ENCODE measurements at regions not wholly inside any gene's neighbourhood (a gene's known extent, or its start where the extent isn't known, plus 50 kb on each side); places are given as distances from the start of the nearest gene placed in this dataset.
A peak's percentile ranks its signal among the peaks of the same experiment; 100 is the strongest.

- TF ChIP-seq CTCF (IDR thresholded peaks at IDR 0.05), result no peak
- ATAC-seq (no peak), DNase-seq (no peak)
- H3K27ac ChIP-seq, result no peak overlapping the region
- WGBS, 2 donors, result 57 to 58% methylated on average over 4 of the region's 4 CpGs
- H3K9me3 ChIP-seq, result peaks cover 0 to 7% (median 0%) of the 10 kb centered on the region in 11 donors
- no peak overlapping the region for H3K4me3 ChIP-seq
- H3K27me3 ChIP-seq, result no peaks in the 10 kb centered on the region
- intact Hi-C loops (cut with DNase I), result no loop called here
- H3K36me3 ChIP-seq, result no peaks in the 10 kb centered on the region
- H3K4me1 ChIP-seq, result peaks cover 0 to 15% (median 10%) of the 10 kb centered on the region in 9 donors
Observed at GRCh38 chr11:28569106-28569505, 460.9 kb downstream of the METTL15 start.

- Histone ChIP-seq H3K36me3 (no peaks in the 10 kb centered on the region), H3K27ac (peak overlapping the region in 7 of 10 donors; percentile 2 to 69 (median 49)), H3K27me3 (no peaks in the 10 kb centered on the region), H3K9me3 (peaks cover 0 to 7% (median 0%) of the 10 kb centered on the region in 11 donors), H3K4me1 (peaks cover 0 to 15% (median 10%) of the 10 kb centered on the region in 9 donors), H3K4me3 (peak overlapping the region in 6 of 10 donors; percentile 8 to 25 (median 24))
- DNase-seq (peak; percentile 67 to 85), ATAC-seq (peak; percentile 94 to 100 (median 99))
- TF ChIP-seq CTCF (IDR thresholded peaks at IDR 0.05), result no peak
- intact Hi-C loops (cut with DNase I), result no loop called here
- 9 to 14% methylated on average over 17 of the region's 17 CpGs for WGBS, 2 donors
Observed at GRCh38 chr11:28566339-28567089, 458.3 kb downstream of the METTL15 start.

- H3K4me1 ChIP-seq, result no peaks in the 10 kb centered on the region
- H3K27me3 ChIP-seq, result no peaks in the 10 kb centered on the region
- no peak overlapping the region for H3K27ac ChIP-seq
- DNase-seq (no peak), ATAC-seq (no peak)
- intact Hi-C loops (cut with DNase I), result no loop called here
- H3K9me3 ChIP-seq, result no peaks in the 10 kb centered on the region
- TF ChIP-seq CTCF (IDR thresholded peaks at IDR 0.05), result no peak
- H3K4me3 ChIP-seq, result no peak overlapping the region
- 38 to 47% methylated on average over 5 of the region's 5 CpGs for WGBS, 2 donors
- H3K36me3 ChIP-seq, result no peaks in the 10 kb centered on the region
Observed at GRCh38 chr11:28559492-28559891, 451.3 kb downstream of the METTL15 start.

DNA sequence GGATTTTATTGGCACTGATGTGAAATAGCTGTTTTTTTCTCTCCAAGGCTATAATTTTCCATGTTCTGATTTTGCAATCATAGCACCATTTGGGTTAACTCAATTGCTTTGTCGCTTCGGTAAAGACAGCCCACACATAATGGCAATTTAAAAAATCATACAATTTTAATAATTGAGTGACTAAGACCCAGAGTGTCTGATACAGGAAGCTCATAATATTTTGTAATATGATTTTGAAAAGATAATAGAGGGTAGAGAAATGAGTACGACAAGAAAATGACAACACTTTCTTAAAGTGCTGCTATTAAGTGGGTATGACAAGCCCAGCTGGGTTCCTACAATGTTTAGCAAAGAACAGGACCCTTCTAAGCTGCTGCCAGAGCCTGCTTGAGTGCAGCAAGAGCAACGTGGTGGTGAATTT lies 439.1 kb downstream of the METTL15 start:
- H3K27me3 ChIP-seq, result no peaks in the 10 kb centered on the region
- H3K4me3 ChIP-seq, result no peak overlapping the region
- no peak for TF ChIP-seq CTCF (IDR thresholded peaks at IDR 0.05)
- 55 to 58% methylated on average over 4 of the region's 4 CpGs for WGBS, 2 donors
- no peaks in the 10 kb centered on the region for H3K36me3 ChIP-seq
- H3K27ac ChIP-seq, result no peak overlapping the region
- no peaks in the 10 kb centered on the region for H3K9me3 ChIP-seq
- no peak for ATAC-seq
- DNase-seq, result no peak
- H3K4me1 ChIP-seq, result no peaks in the 10 kb centered on the region
- intact Hi-C loops (cut with DNase I), result no loop called here
